ENCODE measurements at regions not wholly inside any gene's neighbourhood (a gene's known extent, or its start where the extent isn't known, plus 50 kb on each side); places are given as distances from the start of the nearest gene placed in this dataset.
A peak's percentile ranks its signal among the peaks of the same experiment; 100 is the strongest.

DNA sequence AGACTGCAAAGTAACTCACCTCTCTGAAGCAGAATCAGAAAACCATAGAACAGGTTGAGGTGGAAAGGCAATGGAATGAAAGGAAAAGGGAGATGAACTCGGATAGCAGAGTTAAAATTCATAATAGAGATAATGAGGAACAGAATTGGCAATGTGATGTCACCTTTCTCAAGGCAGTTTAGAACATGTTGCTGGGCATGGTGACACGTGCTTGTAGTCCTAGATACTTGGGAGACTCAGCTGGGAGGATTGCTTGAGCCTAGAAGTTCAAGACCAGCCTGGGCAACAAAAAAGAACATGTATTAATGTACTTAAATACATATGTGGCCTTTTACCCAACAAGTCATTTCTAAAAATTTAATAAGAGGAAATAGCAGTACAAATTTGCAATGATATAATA, 81.6 kb upstream of the MIER3 start (continued):
- no peak for TF ChIP-seq POLR2AphosphoS5 (IDR thresholded peaks at IDR 0.05; ENCODE audit: low read depth, low read length)
- TF ChIP-seq JUND (IDR thresholded peaks at IDR 0.05): no peak
- no peak for TF ChIP-seq SRF (IDR thresholded peaks at IDR 0.05; ENCODE audit: low read depth)
- TF ChIP-seq, protein P1, sequence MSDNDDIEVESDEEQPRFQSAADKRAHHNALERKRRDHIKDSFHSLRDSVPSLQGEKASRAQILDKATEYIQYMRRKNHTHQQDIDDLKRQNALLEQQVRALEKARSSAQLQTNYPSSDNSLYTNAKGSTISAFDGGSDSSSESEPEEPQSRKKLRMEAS (IDR thresholded peaks at IDR 0.05): no peak
- TF ChIP-seq POLR2A (IDR thresholded peaks at IDR 0.05; ENCODE audit: borderline replicate concordance, extremely low read depth, insufficient read depth, insufficient read length): no peak
- no peak; the same call in 1 of the 2 replicates for TF ChIP-seq FOSL1 (IDR thresholded peaks at IDR 0.05; ENCODE audit: low read depth)

GRCh38 chr5:57034201-57034916, 82.4 kb upstream of the MIER3 start:
- Histone ChIP-seq H3K27me3 (ENCODE audit: insufficient read depth, low read length) (no peaks in the 10 kb centered on the region), H3K36me3 (ENCODE audit: control insufficient read depth in 1 of 2, insufficient read depth in 2 of 2, low read length in 2 of 2) (no peaks in the 10 kb centered on the region), H2AFZ (ENCODE audit: low read depth, low read length, poor library complexity, severe bottlenecking) (peak overlapping the region; percentile 42), H4K20me1 (ENCODE audit: insufficient read depth) (no peaks in the 10 kb centered on the region), H3K9me3 (ENCODE audit: control insufficient read depth in 1 of 2, insufficient read depth in 1 of 2, low read depth in 1 of 2, low read length in 2 of 2) (no peaks in the 10 kb centered on the region), H3K4me3 (replicated peaks in 1 of 2; ENCODE audit: low read depth in 1 of 2, low read length in 2 of 2) (no peak overlapping the region), H3K9ac (ENCODE audit: low read length) (no peak overlapping the region), H3K9me2 (ENCODE audit: insufficient read depth) (no peaks in the 10 kb centered on the region), H3K4me2 (ENCODE audit: low read length) (peak overlapping the region; percentile 32; the same call in 1 of the 2 replicates), H3K4me1 (ENCODE audit: control insufficient read depth in 1 of 2, insufficient read depth in 2 of 2, low read length in 2 of 2) (peaks cover 39 to 57% of the 10 kb centered on the region in 2 experiments), H3K27ac (ENCODE audit: low read depth, low read length) (no peak overlapping the region), H3K79me2 (ENCODE audit: insufficient read depth, low read length) (no peaks in the 10 kb centered on the region)
- TF ChIP-seq EZH2 (IDR thresholded peaks at IDR 0.05): no peak
- TF ChIP-seq CTCF (IDR thresholded peaks at IDR 0.05 in 2 of 3, conservative IDR thresholded peaks at IDR 0.05 in 1 of 3; ENCODE audit: borderline replicate concordance in 1 of 3, insufficient read depth in 1 of 3, low read depth in 2 of 3, low read length in 2 of 3): no peak
- no peak for TF ChIP-seq POLR2AphosphoS5 (IDR thresholded peaks at IDR 0.05; ENCODE audit: low read depth, low read length)
- no peak for TF ChIP-seq CBX3 (IDR thresholded peaks at IDR 0.05; ENCODE audit: low read depth)
- TF ChIP-seq EGR1 (IDR thresholded peaks at IDR 0.05; ENCODE audit: low read depth): no peak
- TF ChIP-seq SRF (IDR thresholded peaks at IDR 0.05; ENCODE audit: low read depth): no peak
- TF ChIP-seq ATF3 (IDR thresholded peaks at IDR 0.05): no peak
- TF ChIP-seq, protein P2, sequence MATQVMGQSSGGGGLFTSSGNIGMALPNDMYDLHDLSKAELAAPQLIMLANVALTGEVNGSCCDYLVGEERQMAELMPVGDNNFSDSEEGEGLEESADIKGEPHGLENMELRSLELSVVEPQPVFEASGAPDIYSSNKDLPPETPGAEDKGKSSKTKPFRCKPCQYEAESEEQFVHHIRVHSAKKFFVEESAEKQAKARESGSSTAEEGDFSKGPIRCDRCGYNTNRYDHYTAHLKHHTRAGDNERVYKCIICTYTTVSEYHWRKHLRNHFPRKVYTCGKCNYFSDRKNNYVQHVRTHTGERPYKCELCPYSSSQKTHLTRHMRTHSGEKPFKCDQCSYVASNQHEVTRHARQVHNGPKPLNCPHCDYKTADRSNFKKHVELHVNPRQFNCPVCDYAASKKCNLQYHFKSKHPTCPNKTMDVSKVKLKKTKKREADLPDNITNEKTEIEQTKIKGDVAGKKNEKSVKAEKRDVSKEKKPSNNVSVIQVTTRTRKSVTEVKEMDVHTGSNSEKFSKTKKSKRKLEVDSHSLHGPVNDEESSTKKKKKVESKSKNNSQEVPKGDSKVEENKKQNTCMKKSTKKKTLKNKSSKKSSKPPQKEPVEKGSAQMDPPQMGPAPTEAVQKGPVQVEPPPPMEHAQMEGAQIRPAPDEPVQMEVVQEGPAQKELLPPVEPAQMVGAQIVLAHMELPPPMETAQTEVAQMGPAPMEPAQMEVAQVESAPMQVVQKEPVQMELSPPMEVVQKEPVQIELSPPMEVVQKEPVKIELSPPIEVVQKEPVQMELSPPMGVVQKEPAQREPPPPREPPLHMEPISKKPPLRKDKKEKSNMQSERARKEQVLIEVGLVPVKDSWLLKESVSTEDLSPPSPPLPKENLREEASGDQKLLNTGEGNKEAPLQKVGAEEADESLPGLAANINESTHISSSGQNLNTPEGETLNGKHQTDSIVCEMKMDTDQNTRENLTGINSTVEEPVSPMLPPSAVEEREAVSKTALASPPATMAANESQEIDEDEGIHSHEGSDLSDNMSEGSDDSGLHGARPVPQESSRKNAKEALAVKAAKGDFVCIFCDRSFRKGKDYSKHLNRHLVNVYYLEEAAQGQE (IDR thresholded peaks at IDR 0.05; ENCODE audit: low read depth): no peak
- TF ChIP-seq ZFX (IDR thresholded peaks at IDR 0.05): no peak
- ChIA-PET POLR2A (no interaction called here), CTCF (no interaction called here), RAD21 (ENCODE audit: low non-redundant PET in 1 of 2, low total read pairs in 2 of 2, uncharacterized antibody in 2 of 2, unreplicated experiment in 2 of 2) (no interaction called here)
- ATAC-seq (0 out of 2 replicates have a peak, but pooled peaks have one; percentile 25), DNase-seq (ENCODE audit: low read depth, low spot score) (no peak)
- intact Hi-C loops (cut with micrococcal nuclease): loop anchor here (5.0 kb wide), 1 partner anchor 138 kb away; the partner anchor contains the start of gene GPBP1
- BruUV-seq (replicated peaks): no TSS peak

Measured in HCT116 (cell line).